Skeletal muscle tissue (tissue), 3 donors: ENCODE measurements at regions not wholly inside any gene's neighbourhood (a gene's known extent, or its start where the extent isn't known, plus 50 kb on each side); places are given as distances from the start of the nearest gene placed in this dataset.
"Not testable (repeated sequence)": the region's sequence is repeated elsewhere in the genome, so short reads cannot be mapped to it uniquely, and the experiment has no call there.

Experiments used
- H3K27ac ChIP-seq: one replicate; pipeline ENCODE4 v1.7.0; 2013; ENCODE audit warnings: mild to moderate bottlenecking, low read depth, low read length, inconsistent platforms
- H3K27me3 ChIP-seq, 3 donors: one replicate each; pipeline ENCODE4 v1.7.0; 2013; ENCODE audit warnings: low read length in 3 of 3; ENCODE audit not compliant: control insufficient read depth in 3 of 3, insufficient read depth in 3 of 3
- H3K36me3 ChIP-seq, 3 donors: one replicate each; pipeline ENCODE4 v1.7.0; 2013; ENCODE audit warnings: low read length in 3 of 3; ENCODE audit not compliant: control insufficient read depth in 3 of 3, insufficient read depth in 3 of 3
- H3K4me1 ChIP-seq, 3 donors: one replicate each; pipeline ENCODE4 v1.7.0; 2013; ENCODE audit warnings: low read length in 3 of 3, mild to moderate bottlenecking in 3 of 3; ENCODE audit not compliant: control insufficient read depth in 3 of 3, insufficient read depth in 3 of 3
- H3K4me3 ChIP-seq, 3 donors: one replicate each; pipeline ENCODE4 v1.7.0; 2013; ENCODE audit warnings: low read length in 3 of 3
- H3K9ac ChIP-seq, 3 donors: one replicate each; pipeline ENCODE4 v1.7.0; 2013; ENCODE audit warnings: low read length in 3 of 3, mild to moderate bottlenecking in 3 of 3, moderate library complexity in 2 of 3, low read depth in 1 of 3
- H3K9me3 ChIP-seq, 3 donors: one replicate each; pipeline ENCODE4 v1.7.0; 2013; ENCODE audit warnings: low read length in 3 of 3; ENCODE audit not compliant: control insufficient read depth in 3 of 3
- donor health status: Osteomylitis.

DNA sequence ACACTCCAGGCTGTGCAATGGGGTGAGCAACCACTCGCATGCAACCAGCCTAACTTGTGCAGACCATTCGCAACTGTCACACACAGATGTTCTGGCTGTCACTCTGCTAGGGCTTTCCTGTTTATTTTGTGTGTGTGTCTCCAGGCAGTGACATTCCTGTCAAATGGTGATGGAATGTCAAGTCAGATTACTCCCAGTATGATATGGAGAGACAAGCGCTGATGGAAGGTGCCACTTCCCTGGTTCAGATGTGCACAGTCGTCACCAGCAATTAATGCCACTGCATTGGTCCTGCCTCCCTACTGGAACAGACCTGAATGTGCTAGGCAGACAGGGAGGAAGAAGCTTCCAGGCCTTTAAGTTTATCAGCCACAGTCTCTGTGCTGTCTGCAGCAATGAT, 442.4 kb upstream of the ISX start:
- H3K27ac ChIP-seq: no peak overlapping the region

DNA sequence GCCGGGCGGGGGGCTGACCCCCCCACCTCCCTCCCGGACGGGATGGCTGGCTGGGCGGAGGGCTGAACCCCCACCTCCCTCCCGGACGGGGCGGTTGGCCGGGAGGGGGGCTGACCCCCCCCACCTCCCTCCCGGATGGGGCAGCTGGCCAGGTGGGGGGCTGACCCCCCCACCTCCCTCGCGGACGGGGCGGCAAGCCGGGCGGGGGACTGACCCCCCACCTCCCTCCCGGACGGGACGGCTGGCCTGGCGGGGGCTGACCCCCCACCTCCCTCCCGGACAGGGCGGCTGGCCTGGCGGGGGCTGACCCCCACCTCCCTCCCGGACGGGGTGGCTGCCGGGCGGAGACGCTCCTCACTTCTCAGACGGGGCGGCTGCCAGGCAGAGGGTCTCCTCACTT, 440.1 kb upstream of the ISX start:
- H3K9me3 ChIP-seq, H3K36me3 ChIP-seq, H3K4me3 ChIP-seq, H3K27ac ChIP-seq, H3K4me1 ChIP-seq, H3K27me3 ChIP-seq, H3K9ac ChIP-seq: not testable (repeated sequence)

More for the DNA sequence above, 442.4 kb upstream of the ISX start:
- H3K27me3 ChIP-seq: peaks cover 0 to 4% (median 0%) of the 10 kb centered on the region in 3 donors
- H3K4me1 ChIP-seq: no peaks in the 10 kb centered on the region
- H3K4me3 ChIP-seq: no peak overlapping the region
- H3K9ac ChIP-seq: no peak overlapping the region
- no peaks in the 10 kb centered on the region for H3K36me3 ChIP-seq
- H3K9me3 ChIP-seq: no peaks in the 10 kb centered on the region

DNA sequence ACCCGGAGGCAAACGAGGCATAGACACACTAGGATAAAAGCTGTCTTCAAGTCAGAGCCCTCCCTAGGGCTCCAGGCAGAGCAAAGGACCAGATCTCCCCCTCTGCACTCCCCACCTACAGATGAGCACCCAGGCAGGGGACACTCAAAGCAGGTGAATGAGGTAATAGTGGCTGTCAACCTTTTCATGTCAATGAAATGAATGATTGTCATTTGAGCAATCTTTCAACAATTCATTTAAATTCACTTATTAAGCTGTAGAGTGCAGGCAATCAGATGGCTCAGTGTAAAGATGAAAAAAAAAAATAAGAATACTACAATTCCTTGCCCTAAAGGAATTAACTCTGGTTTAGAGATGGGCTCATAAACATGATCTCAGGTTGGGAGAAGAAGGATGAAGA, 427.8 kb upstream of the ISX start:
- H3K9me3 ChIP-seq: no peaks in the 10 kb centered on the region
- H3K4me3 ChIP-seq: no peak overlapping the region
- no peak overlapping the region for H3K27ac ChIP-seq
- H3K36me3 ChIP-seq: no peaks in the 10 kb centered on the region
- no peaks in the 10 kb centered on the region for H3K27me3 ChIP-seq
- H3K9ac ChIP-seq: no peak overlapping the region
- H3K4me1 ChIP-seq: no peaks in the 10 kb centered on the region

DNA sequence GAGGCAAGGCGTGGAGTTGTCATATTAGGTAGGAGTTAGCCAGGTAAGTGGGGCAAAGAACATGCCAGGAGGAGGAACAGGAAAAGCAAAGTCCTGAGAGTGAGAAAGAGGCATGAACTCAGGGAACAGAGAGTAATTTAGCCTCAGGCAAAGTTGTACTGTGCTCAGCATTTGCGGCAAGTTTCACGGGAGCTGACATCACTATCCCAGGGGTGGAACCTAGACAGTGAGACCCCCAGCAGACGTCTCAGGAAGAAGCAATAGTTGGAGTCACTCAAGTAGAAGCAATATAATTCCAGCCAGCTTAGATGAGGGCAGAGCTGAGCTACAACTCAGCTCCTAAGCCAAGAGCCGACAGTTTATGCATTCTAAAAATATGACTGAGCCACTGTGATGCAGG, 426.0 kb upstream of the ISX start:
- Histone ChIP-seq H3K27ac (no peak overlapping the region), H3K4me1 (no peaks in the 10 kb centered on the region), H3K36me3 (no peaks in the 10 kb centered on the region), H3K27me3 (no peaks in the 10 kb centered on the region), H3K9me3 (no peaks in the 10 kb centered on the region), H3K4me3 (no peak overlapping the region), H3K9ac (no peak overlapping the region)

DNA sequence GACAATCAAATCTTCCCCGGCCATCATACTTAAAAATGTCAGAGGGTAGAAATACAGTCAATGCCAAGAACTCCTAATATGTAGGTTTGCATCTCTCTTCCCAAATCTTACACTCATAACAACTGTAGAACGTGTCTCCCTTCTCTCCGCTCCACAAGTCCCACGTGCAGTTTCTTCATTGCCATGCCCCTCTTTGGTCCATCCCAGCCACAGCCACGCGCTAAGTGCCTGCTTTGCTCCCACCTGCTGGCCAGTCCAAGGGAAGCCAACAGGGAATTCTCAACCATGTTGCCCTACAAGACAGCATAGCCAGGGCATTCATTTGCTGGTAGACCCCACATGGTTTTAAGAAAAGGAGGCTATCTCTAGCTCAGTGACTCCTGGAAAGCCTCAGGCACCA, 420.6 kb upstream of the ISX start:
- no peaks in the 10 kb centered on the region for H3K36me3 ChIP-seq
- no peak overlapping the region for H3K4me3 ChIP-seq
- H3K27ac ChIP-seq: no peak overlapping the region
- H3K4me1 ChIP-seq: no peaks in the 10 kb centered on the region
- H3K27me3 ChIP-seq: no peaks in the 10 kb centered on the region
- no peaks in the 10 kb centered on the region for H3K9me3 ChIP-seq
- H3K9ac ChIP-seq: no peak overlapping the region

DNA sequence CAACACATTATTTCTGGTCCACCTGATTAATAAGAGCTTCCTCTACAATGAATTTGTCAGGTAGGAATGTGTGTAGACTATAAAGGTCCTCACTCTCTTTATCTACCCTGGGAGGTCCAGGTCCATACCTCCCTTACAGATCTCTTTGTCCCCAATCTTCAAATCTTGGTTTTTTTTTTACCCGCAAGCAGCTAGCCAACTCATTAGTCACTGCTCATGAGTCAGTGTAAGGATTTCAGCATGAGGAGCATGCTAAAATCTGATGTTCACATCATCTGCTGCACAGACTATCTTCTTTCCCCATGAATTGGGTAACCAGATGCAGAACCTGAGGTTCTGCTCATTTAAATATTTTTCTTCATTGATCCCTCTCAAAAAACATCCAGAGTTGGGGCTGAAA, 397.0 kb upstream of the ISX start:
- no peaks in the 10 kb centered on the region for H3K36me3 ChIP-seq
- H3K9ac ChIP-seq: no peak overlapping the region
- H3K27me3 ChIP-seq: no peaks in the 10 kb centered on the region
- H3K4me1 ChIP-seq: no peaks in the 10 kb centered on the region
- H3K9me3 ChIP-seq: no peaks in the 10 kb centered on the region
- H3K4me3 ChIP-seq: no peak overlapping the region
- no peak overlapping the region for H3K27ac ChIP-seq

DNA sequence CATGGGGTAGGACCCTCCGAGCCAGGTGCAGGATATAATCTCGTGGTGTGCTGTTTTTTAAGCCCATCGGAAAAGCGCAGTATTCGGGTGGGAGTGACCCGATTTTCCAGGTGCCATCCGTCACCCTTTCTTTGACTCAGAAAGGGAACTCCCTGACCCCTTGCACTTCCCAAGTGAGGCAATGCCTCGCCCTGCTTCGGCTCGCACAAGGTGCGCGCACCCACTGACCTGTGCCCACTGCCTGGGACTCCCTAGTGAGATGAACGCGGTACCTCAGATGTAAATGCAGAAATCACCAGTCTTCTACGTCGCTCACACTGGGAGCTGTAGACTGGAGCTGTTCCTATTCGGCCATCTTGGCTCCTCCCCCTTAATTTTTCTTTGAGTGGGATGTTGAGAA, 382.9 kb upstream of the ISX start:
- H3K9me3 ChIP-seq, H3K4me3 ChIP-seq, H3K4me1 ChIP-seq, H3K9ac ChIP-seq, H3K36me3 ChIP-seq, H3K27ac ChIP-seq, H3K27me3 ChIP-seq: not testable (repeated sequence)

DNA sequence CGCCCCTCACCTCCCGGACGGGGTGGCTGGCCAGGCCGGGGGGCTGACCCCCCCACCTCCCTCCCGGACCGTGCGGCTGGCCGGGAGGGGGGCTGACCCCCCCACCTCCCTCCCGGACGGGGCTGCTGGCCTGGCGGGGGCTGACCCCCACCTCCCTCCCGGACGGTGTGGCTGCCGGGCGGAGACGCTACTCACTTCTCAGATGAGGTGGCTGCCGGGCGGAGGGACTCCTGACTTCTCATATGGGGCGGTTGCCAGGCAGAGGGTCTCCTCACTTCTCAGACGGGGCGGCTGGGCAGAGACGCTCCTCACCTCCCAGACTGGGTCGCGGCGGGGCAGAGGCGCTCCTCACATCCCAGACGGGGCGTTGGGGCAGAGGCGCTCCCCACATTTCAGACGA, 381.7 kb upstream of the ISX start:
- not testable (repeated sequence) for H3K4me3 ChIP-seq, H3K36me3 ChIP-seq, H3K27me3 ChIP-seq, H3K27ac ChIP-seq, H3K9ac ChIP-seq, H3K4me1 ChIP-seq, H3K9me3 ChIP-seq

DNA sequence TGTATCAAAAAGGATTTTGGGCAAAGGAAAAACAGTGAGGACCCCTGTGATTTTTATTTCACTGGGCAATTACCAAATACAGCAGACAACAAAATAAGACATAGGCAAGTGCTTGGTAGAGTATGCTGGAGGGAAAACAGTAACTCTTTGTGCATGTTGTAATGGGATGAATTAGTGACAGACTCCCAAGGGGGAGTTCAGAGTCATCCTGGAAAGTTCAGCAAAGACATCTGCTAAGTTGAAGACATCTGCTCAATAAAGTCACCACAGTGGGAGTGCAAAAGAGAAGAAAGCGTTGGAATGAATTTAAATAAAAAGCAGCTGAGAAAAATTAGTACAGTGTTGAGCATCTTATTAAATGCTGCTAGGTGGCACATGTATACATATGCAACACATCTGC, 378.8 kb upstream of the ISX start:
- Histone ChIP-seq H3K36me3 (no peaks in the 10 kb centered on the region), H3K4me1 (no peaks in the 10 kb centered on the region), H3K9ac (no peak overlapping the region), H3K9me3 (no peaks in the 10 kb centered on the region), H3K27me3 (no peaks in the 10 kb centered on the region), H3K27ac (no peak overlapping the region), H3K4me3 (no peak overlapping the region)

DNA sequence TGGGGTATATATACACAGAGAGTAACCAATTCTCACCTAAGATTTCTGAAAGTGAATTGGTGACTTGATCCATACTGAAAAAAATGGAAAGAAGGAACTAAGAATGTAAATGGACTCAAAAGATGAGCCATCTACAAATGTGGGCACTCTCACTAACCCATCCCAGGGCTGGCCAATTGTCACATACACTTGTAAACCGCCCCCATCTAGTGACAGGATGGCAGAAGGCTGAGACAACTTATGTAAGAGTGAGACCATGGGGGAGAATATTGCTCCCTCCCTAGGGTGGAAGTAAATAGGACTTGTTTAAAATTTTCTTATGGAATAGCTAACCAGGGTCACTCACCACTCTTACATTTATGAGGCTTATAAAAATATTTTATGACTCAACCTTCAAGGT, 377.1 kb upstream of the ISX start:
- Histone ChIP-seq H3K27ac (no peak overlapping the region), H3K9ac (no peak overlapping the region), H3K36me3 (no peaks in the 10 kb centered on the region), H3K9me3 (no peaks in the 10 kb centered on the region), H3K4me1 (no peaks in the 10 kb centered on the region), H3K4me3 (no peak overlapping the region), H3K27me3 (no peaks in the 10 kb centered on the region)

DNA sequence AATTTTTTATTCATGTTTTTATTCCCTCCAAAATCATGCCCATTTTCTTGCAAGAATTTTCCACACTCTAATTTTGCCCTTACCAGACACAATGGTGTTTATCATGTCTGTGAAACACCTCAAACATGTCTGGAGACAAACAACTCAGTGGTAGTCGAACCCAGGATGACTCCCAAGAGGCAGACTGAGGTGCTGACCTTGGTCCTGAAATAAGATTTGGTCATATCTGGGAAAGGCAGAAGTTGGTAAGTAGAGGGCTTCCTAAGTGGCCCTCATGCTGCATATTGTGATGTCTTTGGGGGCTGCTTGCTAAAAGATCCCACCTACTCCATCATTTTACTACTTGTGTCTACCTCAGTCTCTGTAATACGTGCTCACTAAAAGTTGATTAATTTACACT, 369.4 kb upstream of the ISX start:
- Histone ChIP-seq H3K4me3 (no peak overlapping the region), H3K4me1 (no peaks in the 10 kb centered on the region), H3K9ac (no peak overlapping the region), H3K27me3 (peaks cover 0 to 7% (median 0%) of the 10 kb centered on the region in 3 donors), H3K27ac (no peak overlapping the region), H3K36me3 (no peaks in the 10 kb centered on the region), H3K9me3 (no peaks in the 10 kb centered on the region)
